ENCODE measurements at regions not wholly inside any gene's neighbourhood (a gene's known extent, or its start where the extent isn't known, plus 50 kb on each side); places are given as distances from the start of the nearest gene placed in this dataset.

GRCh38 chr20:56851552-56851951 is 222.4 kb downstream of the TFAP2C start:
- intact Hi-C loops (cut with micrococcal nuclease; ENCODE audit: unreplicated experiment), result no loop called here
- H3K4me3 ChIP-seq, result no peak overlapping the region
- H3K36me3 ChIP-seq (ENCODE audit: control insufficient read depth in 2 of 2, insufficient read depth in 2 of 2, low read length in 1 of 2), result no peaks in the 10 kb centered on the region
- H3K4me1 ChIP-seq (ENCODE audit: control insufficient read depth, insufficient read depth, low read length), result no peaks in the 10 kb centered on the region
- TF ChIP-seq SRF (IDR thresholded peaks at IDR 0.05; ENCODE audit: low read depth in 2 of 2, low read length in 2 of 2), result no peak
- no peak for TF ChIP-seq POU2F2 (IDR thresholded peaks at IDR 0.05; ENCODE audit: borderline replicate concordance, low read depth, low read length)
- no peak for TF ChIP-seq RAD21 (IDR thresholded peaks at IDR 0.05; ENCODE audit: insufficient read depth, low read depth, low read length)
- TF ChIP-seq BCL3 (IDR thresholded peaks at IDR 0.05; ENCODE audit: borderline replicate concordance, insufficient read depth, low read depth, low read length, poor library complexity, severe bottlenecking), result no peak
- no peak for TF ChIP-seq NR2C2 (IDR thresholded peaks at IDR 0.05; ENCODE audit: borderline replicate concordance, control insufficient read depth, insufficient read length, low read depth)
- TF ChIP-seq BACH1 (IDR thresholded peaks at IDR 0.05; ENCODE audit: borderline replicate concordance), result no peak
- TF ChIP-seq EP300 (IDR thresholded peaks at IDR 0.05; ENCODE audit: borderline replicate concordance in 1 of 2, control insufficient read depth in 1 of 2, low read depth in 2 of 2, low read length in 2 of 2), result no peak
- no peak for TF ChIP-seq MEF2B (IDR thresholded peaks at IDR 0.05; ENCODE audit: partially characterized antibody, poor library complexity, severe bottlenecking)
- no peak for TF ChIP-seq RCOR1 (conservative IDR thresholded peaks at IDR 0.05; ENCODE audit: low read depth, low read length)
- no peak for TF ChIP-seq BRCA1 (IDR thresholded peaks at IDR 0.05; ENCODE audit: low read depth, low read length)
- no peak for TF ChIP-seq TBL1XR1 (IDR thresholded peaks at IDR 0.05; ENCODE audit: low read depth, low read length)
- TF ChIP-seq KDM1A (IDR thresholded peaks at IDR 0.05; ENCODE audit: borderline replicate concordance), result no peak
- TF ChIP-seq SIN3A (IDR thresholded peaks at IDR 0.05; ENCODE audit: low read depth, low read length), result no peak
- TF ChIP-seq SUPT20H (IDR thresholded peaks at IDR 0.05; ENCODE audit: borderline replicate concordance, control insufficient read depth, low read depth, low read length), result no peak
- TF ChIP-seq FOXM1 (IDR thresholded peaks at IDR 0.05; ENCODE audit: low read depth, low read length), result no peak
- TF ChIP-seq SMAD5 (IDR thresholded peaks at IDR 0.05; ENCODE audit: low read depth), result no peak
- no peak for TF ChIP-seq SIX5 (IDR thresholded peaks at IDR 0.05; ENCODE audit: low read depth, low read length, severe bottlenecking)
- TF ChIP-seq CBX5 (IDR thresholded peaks at IDR 0.05; ENCODE audit: low read depth), result no peak
- FAIRE-seq (no peak), ATAC-seq (no peak), DNase-seq (ENCODE audit: low read depth, low spot score) (no peak)
- H3K9ac ChIP-seq (ENCODE audit: control insufficient read depth, insufficient read depth, low read length), result no peak overlapping the region
- CTCF ChIA-PET, result no interaction called here
- 0% methylated on average over 1 of the region's 1 CpG for WGBS (ENCODE audit: insufficient coverage, insufficient replicate concordance, low lambda C conversion rate, missing lambda C conversion rate)
- POLR2A ChIA-PET, result interaction anchor here (1.3 kb wide), 1 partner anchor 28 kb away, joined by 3 read pairs; no protein-coding TSS in a partner anchor
- RAD21 ChIA-PET (ENCODE audit: unreplicated experiment), result no interaction called here
- SMC1A ChIA-PET (ENCODE audit: uncharacterized antibody, unreplicated experiment), result no interaction called here
- H3K27ac ChIP-seq (ENCODE audit: control insufficient read depth, insufficient read depth), result no peak overlapping the region
- no peaks in the 10 kb centered on the region for H3K9me3 ChIP-seq (replicated peaks; ENCODE audit: control insufficient read depth, insufficient read depth, low read length)
- in situ Hi-C loops (cut with MboI), result no loop called here
- H4K20me1 ChIP-seq (ENCODE audit: control insufficient read depth, insufficient read depth), result no peaks in the 10 kb centered on the region
- BruUV-seq (replicated peaks), result no TSS peak
- no peak overlapping the region for H3K4me2 ChIP-seq (ENCODE audit: control insufficient read depth, insufficient read depth)
- H2AFZ ChIP-seq (ENCODE audit: control insufficient read depth, low read depth, low read length), result no peak overlapping the region
- H3K79me2 ChIP-seq (ENCODE audit: control insufficient read depth, insufficient read depth, low read length), result no peaks in the 10 kb centered on the region
- no peaks in the 10 kb centered on the region for H3K27me3 ChIP-seq (replicated peaks in 1 of 2; ENCODE audit: control insufficient read depth in 2 of 2, insufficient read depth in 2 of 2, low read length in 1 of 2)
